ENCODE measurements at regions not wholly inside any gene's neighbourhood (a gene's known extent, or its start where the extent isn't known, plus 50 kb on each side); places are given as distances from the start of the nearest gene placed in this dataset.

GRCh38 chr5:97728920-97729319 is 545.9 kb upstream of the RIOK2 start:
- no peak overlapping the region for H3K4me3 ChIP-seq
- DNase-seq (no peak), ATAC-seq (no peak)
- WGBS, 2 donors, result 90 to 92% methylated on average over 7 of the region's 7 CpGs
- peaks cover 0 to 4% (median 0%) of the 10 kb centered on the region in 11 donors for H3K9me3 ChIP-seq
- TF ChIP-seq CTCF (IDR thresholded peaks at IDR 0.05), result no peak
- no peaks in the 10 kb centered on the region for H3K27me3 ChIP-seq
- H3K36me3 ChIP-seq, result no peaks in the 10 kb centered on the region
- intact Hi-C loops (cut with DNase I), result no loop called here
- no peak overlapping the region for H3K27ac ChIP-seq
- no peaks in the 10 kb centered on the region for H3K4me1 ChIP-seq

- Histone ChIP-seq H3K9me3 (no peaks in the 10 kb centered on the region), H3K27ac (no peak overlapping the region), H3K27me3 (no peaks in the 10 kb centered on the region), H3K4me1 (no peaks in the 10 kb centered on the region), H3K4me3 (no peak overlapping the region), H3K36me3 (no peaks in the 10 kb centered on the region)
- no peak for DNase-seq
- TF ChIP-seq CTCF (IDR thresholded peaks at IDR 0.05), result no peak
- no peak for ATAC-seq
- intact Hi-C loops (cut with DNase I), result no loop called here
Measured at GRCh38 chr5:97729938-97730337, 546.9 kb upstream of the RIOK2 start.

GRCh38 chr5:97735209-97735608 is 552.2 kb upstream of the RIOK2 start:
- Histone ChIP-seq H3K27ac (no peak overlapping the region), H3K27me3 (no peaks in the 10 kb centered on the region), H3K4me3 (no peak overlapping the region), H3K9me3 (no peaks in the 10 kb centered on the region), H3K4me1 (no peaks in the 10 kb centered on the region), H3K36me3 (no peaks in the 10 kb centered on the region)
- 61 to 74% methylated on average over 3 of the region's 3 CpGs for WGBS, 2 donors
- ATAC-seq (no peak), DNase-seq (no peak)
- no peak for TF ChIP-seq CTCF (IDR thresholded peaks at IDR 0.05)
- intact Hi-C loops (cut with DNase I), result no loop called here

- ATAC-seq (no peak), DNase-seq (no peak)
- TF ChIP-seq CTCF (IDR thresholded peaks at IDR 0.05), result no peak
- no peaks in the 10 kb centered on the region for H3K36me3 ChIP-seq
- intact Hi-C loops (cut with DNase I), result no loop called here
- WGBS, 2 donors, result 86 to 88% methylated on average over 6 of the region's 6 CpGs
- H3K4me3 ChIP-seq, result no peak overlapping the region
- no peaks in the 10 kb centered on the region for H3K9me3 ChIP-seq
- H3K4me1 ChIP-seq, result no peaks in the 10 kb centered on the region
- H3K27me3 ChIP-seq, result no peaks in the 10 kb centered on the region
- no peak overlapping the region for H3K27ac ChIP-seq
Measured at GRCh38 chr5:97737608-97738007, 554.6 kb upstream of the RIOK2 start.

GRCh38 chr5:97745817-97746216 is 562.8 kb upstream of the RIOK2 start:
- Histone ChIP-seq H3K4me3 (no peak overlapping the region), H3K27me3 (no peaks in the 10 kb centered on the region), H3K9me3 (peaks cover 0 to 16% (median 4%) of the 10 kb centered on the region in 11 donors), H3K36me3 (no peaks in the 10 kb centered on the region), H3K27ac (no peak overlapping the region), H3K4me1 (peaks cover 0 to under 1% (median 0%) of the 10 kb centered on the region in 9 donors)
- ATAC-seq, result no peak
- WGBS, 2 donors, result 90 to 91% methylated on average over 4 of the region's 4 CpGs
- intact Hi-C loops (cut with DNase I), result no loop called here
- DNase-seq, result no peak
- TF ChIP-seq CTCF (IDR thresholded peaks at IDR 0.05), result no peak
